HepG2 (cell line): ENCODE measurements at regions not wholly inside any gene's neighbourhood (a gene's known extent, or its start where the extent isn't known, plus 50 kb on each side); places are given as distances from the start of the nearest gene placed in this dataset.

Experiments
- ATAC-seq: fragments of 200-7000 bp; cut with Tn5 transposase; 3 replicates; pipeline ENCODE4 v1.9.1; 2020; ENCODE audit warnings: mild to moderate bottlenecking, moderate library complexity
- BruUV-seq: library from RNA; stranded (reverse); fragments of 400-500 nt; replicated peaks from 2 replicates; lab custom pipeline; 2021; lab: Mats Ljungman, UMichigan
- CTCF ChIA-PET: fragments of 300-600 bp; formaldehyde crosslinking; extraction: SDS; loops from one replicate; lab custom pipeline; 2021; ENCODE audit warnings: low total read pairs, inconsistent platforms, low intra/inter-chr PET ratio; lab: Yijun Ruan, JAX
- POLR2A ChIA-PET: fragments of 350-600 bp; sonication (Branson Sonifier 250); formaldehyde crosslinking; loops from one replicate; lab custom pipeline; 2020; ENCODE audit warnings: antibody characterized with exemption, inconsistent platforms; lab: Yijun Ruan, JAX
- DNase-seq: peaks from one replicate; pipeline ENCODE4 v3.0.0-alpha.2; 2015; ENCODE audit warnings: low spot score
- FAIRE-seq: peaks from 3 replicates; lab custom pipeline; 2011; peaks lifted over from hg19 to GRCh38; lab: Jason Lieb, UNC
- H2AFZ ChIP-seq: one replicate; pipeline ENCODE4 v1.6.1; 2011; ENCODE audit warnings: low read length, inconsistent platforms
- H3K27ac ChIP-seq: fragments of 300-600 bp; 3 replicates; pipeline ENCODE4 v1.8.0; 2011; ENCODE audit warnings: mixed run types, mild to moderate bottlenecking, mixed read lengths, low read length, inconsistent platforms; ENCODE audit not compliant: insufficient read depth; ENCODE audit errors: extremely low read length
- H3K27me3 ChIP-seq, 2 experiments: fragments of 200-600 bp in 1 of 2; 2 replicates in 1 of 2; 3 replicates in 1 of 2; pipeline versions ENCODE4 v1.6.0 to v1.8.0; 2011; ENCODE audit warnings: low read length in 2 of 2, mild to moderate bottlenecking in 2 of 2, moderate library complexity in 2 of 2, inconsistent platforms in 1 of 2; ENCODE audit not compliant: insufficient read depth in 2 of 2, control insufficient read depth in 1 of 2
- H3K36me3 ChIP-seq, 2 experiments: fragments of 200-600 bp in 1 of 2; replicated peaks in 1 of 2; 2 replicates in 1 of 2; 3 replicates in 1 of 2; pipeline versions ENCODE4 v1.5.1 to v1.8.0; 2011; ENCODE audit warnings: low read length in 2 of 2, inconsistent platforms in 1 of 2; ENCODE audit not compliant: insufficient read depth in 2 of 2, control insufficient read depth in 1 of 2
- H3K4me1 ChIP-seq: 2 replicates; pipeline ENCODE4 v1.5.1; 2012; ENCODE audit warnings: low read length, inconsistent platforms; ENCODE audit not compliant: insufficient read depth
- H3K4me2 ChIP-seq: 2 replicates; pipeline ENCODE4 v1.6.0; 2011; ENCODE audit warnings: low read depth, low read length, inconsistent platforms
- H3K4me3 ChIP-seq, 3 experiments: fragments of 200-600 bp in 1 of 3; sonication (generic), shearing (Covaris generic) in 1 of 3; replicated peaks in 1 of 3; 2 replicates each; pipeline ENCODE4 v1.5.1; 2011 to 2016; ENCODE audit warnings: low read length in 3 of 3, inconsistent platforms in 2 of 3, low read depth in 2 of 3, mild to moderate bottlenecking in 2 of 3, control low read depth in 1 of 3, mixed read lengths in 1 of 3; ENCODE audit not compliant: insufficient read depth in 1 of 3
- H3K79me2 ChIP-seq: one replicate; pipeline ENCODE4 v1.6.1; 2011; ENCODE audit warnings: low read length, inconsistent platforms; ENCODE audit not compliant: insufficient read depth
- H3K9ac ChIP-seq: 2 replicates; pipeline ENCODE4 v1.6.0; 2011; ENCODE audit warnings: mild to moderate bottlenecking, low read depth, low read length, inconsistent platforms; ENCODE audit not compliant: insufficient read depth
- H3K9me3 ChIP-seq: 2 replicates; pipeline ENCODE4 v1.5.1; 2012; ENCODE audit warnings: mild to moderate bottlenecking, low read length
- H4K20me1 ChIP-seq: 2 replicates; pipeline ENCODE4 v1.6.0; 2011; ENCODE audit warnings: inconsistent platforms, mild to moderate bottlenecking, low read length, moderate library complexity; ENCODE audit not compliant: insufficient read depth
- KLF12 ChIP-seq: sonication (generic); formaldehyde crosslinking; IDR thresholded peaks from 2 replicates; pipeline ENCODE4 v1.4.0; 2020; ENCODE audit warnings: missing genetic modification reagents, borderline replicate concordance
- KLF15 ChIP-seq: sonication (generic); formaldehyde crosslinking; IDR thresholded peaks from 2 replicates; pipeline ENCODE4 v1.8.1; 2023; ENCODE audit warnings: borderline replicate concordance, mild to moderate bottlenecking, inconsistent platforms, missing genetic modification reagents, mixed read lengths
- KLF9 ChIP-seq: IDR thresholded peaks from 2 replicates; pipeline ENCODE4 v1.6.1; 2016; ENCODE audit warnings: low read depth
- KMT2A ChIP-seq: sonication (generic); formaldehyde crosslinking; IDR thresholded peaks from 2 replicates; pipeline ENCODE4 v1.4.0; 2020; ENCODE audit warnings: missing genetic modification reagents
- MIER2 ChIP-seq: IDR thresholded peaks from 2 replicates; pipeline ENCODE4 v1.6.1; 2016; ENCODE audit warnings: missing biosample characterization, missing genetic modification reagents
- SAFB2 ChIP-seq: sonication (generic); formaldehyde crosslinking; IDR thresholded peaks from 2 replicates; pipeline ENCODE4 v1.5.1; 2020; ENCODE audit warnings: missing genetic modification reagents, low read depth, mild to moderate bottlenecking, borderline replicate concordance
- SALL2 ChIP-seq: sonication (generic); formaldehyde crosslinking; IDR thresholded peaks from 2 replicates; pipeline ENCODE4 v1.8.1; 2023; ENCODE audit warnings: mild to moderate bottlenecking, missing genetic modification reagents, inconsistent platforms
- SIN3A ChIP-seq: IDR thresholded peaks from 2 replicates; pipeline ENCODE4 v1.6.1; 2011; ENCODE audit warnings: low read depth, mild to moderate bottlenecking, control low read depth, low read length, borderline replicate concordance
- SOX6 ChIP-seq, 2 experiments: fragments of 450-650 bp in 1 of 2; sonication (generic) in 1 of 2; formaldehyde crosslinking in 1 of 2; IDR thresholded peaks; 2 replicates each; pipeline versions ENCODE4 v1.4.0 to v1.6.1; 2017 to 2020; ENCODE audit warnings: antibody characterized with exemption in 1 of 2, mild to moderate bottlenecking in 1 of 2, missing genetic modification reagents in 1 of 2
- SRF ChIP-seq: IDR thresholded peaks from 2 replicates; pipeline ENCODE4 v1.6.1; 2011; ENCODE audit warnings: mild to moderate bottlenecking, low read depth, low read length, moderate library complexity
- SRSF9 ChIP-seq: fragments of 200-400 bp; formaldehyde crosslinking; IDR thresholded peaks from 2 replicates; pipeline ENCODE4 v1.6.1; 2018; ENCODE audit warnings: borderline replicate concordance, mild to moderate bottlenecking, low read depth, low read length; ENCODE audit not compliant: insufficient read depth, poor library complexity, severe bottlenecking
- TARDBP ChIP-seq: sonication (generic); formaldehyde crosslinking; IDR thresholded peaks from 2 replicates; pipeline ENCODE4 v1.8.0; 2022; ENCODE audit warnings: mild to moderate bottlenecking, missing genetic modification reagents
- ZFP1 ChIP-seq: IDR thresholded peaks from 2 replicates; pipeline ENCODE4 v1.6.1; 2016
- ZFY ChIP-seq: sonication (generic); formaldehyde crosslinking; IDR thresholded peaks from 2 replicates; pipeline ENCODE4 v1.4.0; 2020; ENCODE audit warnings: missing genetic modification reagents
- ZNF282 ChIP-seq: fragments of 450-650 bp; IDR thresholded peaks from 2 replicates; pipeline ENCODE4 v1.6.1; 2018; ENCODE audit not compliant: partially characterized antibody
- ZNF589 ChIP-seq: sonication (generic); formaldehyde crosslinking; conservative IDR thresholded peaks from 2 replicates; pipeline ENCODE4 v1.8.0; 2022; ENCODE audit warnings: mild to moderate bottlenecking, moderate library complexity, missing genetic modification reagents
- ZNF737 ChIP-seq: sonication (generic); formaldehyde crosslinking; IDR thresholded peaks from 2 replicates; pipeline ENCODE4 v1.5.0; 2020; ENCODE audit warnings: missing genetic modification reagents, mild to moderate bottlenecking, borderline replicate concordance
- ZNF841 ChIP-seq: sonication (generic); formaldehyde crosslinking; IDR thresholded peaks from 2 replicates; pipeline ENCODE4 v1.8.1; 2023; ENCODE audit warnings: missing genetic modification reagents, borderline replicate concordance
- WGBS: methylation state at CpG from one replicate; pipeline ENCODE4 v1.1.6; 2017; ENCODE audit warnings: low lambda C conversion rate; 5-methylcytosine and 5-hydroxymethylcytosine counted together
- in situ Hi-C: cut with HindIII; loops from 2 replicates; pipeline ENCODE4 v1.10.0; 2017; ENCODE audit warnings: low pct_unique_long_range_greater_than_20kb; ENCODE audit not compliant: extremely low pct_ligation_motif_present
- intact Hi-C: fragments of 100-400 bp; cut with micrococcal nuclease; formaldehyde crosslinking; loops from one replicate; pipeline ENCODE4 v1.10.0; 2022; ENCODE audit not compliant: unreplicated experiment
- TF ChIP-seq, protein P1 (sequence below): sonication (generic); formaldehyde crosslinking; IDR thresholded peaks from 2 replicates; pipeline ENCODE4 v1.4.0; 2020; ENCODE audit warnings: missing genetic modification reagents; ENCODE audit errors: not compliant biosample characterization
- TF ChIP-seq, protein P2 (sequence below): sonication (generic); formaldehyde crosslinking; IDR thresholded peaks from 2 replicates; pipeline ENCODE4 v1.5.1; 2020; ENCODE audit warnings: missing genetic modification reagents, mild to moderate bottlenecking, borderline replicate concordance

DNA sequence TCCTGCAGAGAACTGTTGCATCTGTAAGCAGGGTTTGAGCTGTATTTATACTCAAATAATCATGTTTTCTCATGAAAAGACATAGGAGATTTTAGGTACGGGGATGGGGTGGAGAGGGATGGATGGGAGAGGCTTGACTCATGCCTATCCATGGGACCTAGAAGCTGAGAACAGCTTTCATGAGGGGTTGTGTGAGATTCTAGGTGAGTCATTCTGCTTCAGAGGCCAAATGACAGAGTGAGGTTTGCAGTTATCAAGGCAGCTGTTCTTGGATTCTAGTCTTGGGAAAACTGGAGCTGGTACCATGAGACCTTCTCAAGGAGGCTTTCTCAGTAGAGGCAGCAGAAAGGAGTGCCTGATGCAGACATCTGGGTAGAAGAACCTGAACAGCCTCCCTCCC lies 746.9 kb downstream of the TYW1 start (continued):
- no peak for TF ChIP-seq SRSF9
- TF ChIP-seq KLF9 (CRISPR knock-in tag): no peak
- TF ChIP-seq SRF: no peak
- TF ChIP-seq SALL2: no peak
- TF ChIP-seq ZNF737 (CRISPR knock-in tag): no peak
- TF ChIP-seq SOX6 (IDR thresholded peaks at IDR 0.05): no peak
- no peak for TF ChIP-seq SOX6 (CRISPR knock-in tag; IDR thresholded peaks at IDR 0.05)
- no peak for TF ChIP-seq ZNF841
- no peak for TF ChIP-seq ZNF589 (CRISPR knock-in tag)
- no peak for TF ChIP-seq KLF12 (CRISPR knock-in tag)

DNA sequence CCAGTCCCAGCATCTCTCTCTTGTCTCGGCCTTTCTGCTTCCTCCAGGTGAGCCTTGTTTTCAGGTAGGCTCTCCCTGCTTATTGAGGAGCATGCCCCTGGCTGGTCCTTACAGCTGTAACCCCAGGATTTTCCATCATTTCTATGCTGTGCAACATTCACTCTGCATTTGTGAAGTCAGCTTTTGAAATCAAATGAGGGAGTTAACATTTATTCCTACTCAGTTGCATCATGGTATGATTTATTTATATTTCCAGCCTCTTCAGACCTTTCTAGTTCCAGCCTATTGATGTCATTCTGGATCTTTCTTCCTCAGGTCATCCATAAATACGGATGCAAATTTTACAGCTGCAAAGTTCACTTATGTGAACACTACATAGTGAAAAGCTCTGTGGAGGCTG lies 755.6 kb downstream of the TYW1 start:
- Histone ChIP-seq H4K20me1 (no peaks in the 10 kb centered on the region), H3K4me3 (no peak overlapping the region), H3K79me2 (no peaks in the 10 kb centered on the region), H3K27ac (no peak overlapping the region), H3K4me1 (peaks cover 20% of the 10 kb centered on the region), H3K9ac (no peak overlapping the region), H2AFZ (no peak overlapping the region), H3K36me3 (no peaks in the 10 kb centered on the region), H3K9me3 (no peaks in the 10 kb centered on the region), H3K27me3 (no peaks in the 10 kb centered on the region), H3K4me2 (no peak overlapping the region)
- intact Hi-C loops: no loop called here
- WGBS: 7% methylated on average over 2 of the region's 2 CpGs
- in situ Hi-C loops: no loop called here
- no peak for FAIRE-seq
- ChIA-PET POLR2A (no interaction called here), CTCF (no interaction called here)
- no TSS peak for BruUV-seq
- no peak for TF ChIP-seq SAFB2 (CRISPR knock-in tag)
- no peak for TF ChIP-seq ZFP1 (CRISPR knock-in tag)
- no peak for TF ChIP-seq KMT2A (CRISPR knock-in tag)
- TF ChIP-seq, protein P1, sequence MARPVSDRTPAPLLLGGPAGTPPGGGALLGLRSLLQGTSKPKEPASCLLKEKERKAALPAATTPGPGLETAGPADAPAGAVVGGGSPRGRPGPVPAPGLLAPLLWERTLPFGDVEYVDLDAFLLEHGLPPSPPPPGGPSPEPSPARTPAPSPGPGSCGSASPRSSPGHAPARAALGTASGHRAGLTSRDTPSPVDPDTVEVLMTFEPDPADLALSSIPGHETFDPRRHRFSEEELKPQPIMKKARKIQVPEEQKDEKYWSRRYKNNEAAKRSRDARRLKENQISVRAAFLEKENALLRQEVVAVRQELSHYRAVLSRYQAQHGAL (CRISPR knock-in tag): no peak
- TF ChIP-seq KLF15 (CRISPR knock-in tag): no peak
- TF ChIP-seq TARDBP (CRISPR knock-in tag): no peak
- no peak for TF ChIP-seq SIN3A
- no peak for TF ChIP-seq ZFY (CRISPR knock-in tag)
- no peak for TF ChIP-seq MIER2
- TF ChIP-seq ZNF282: no peak
- TF ChIP-seq, protein P2, sequence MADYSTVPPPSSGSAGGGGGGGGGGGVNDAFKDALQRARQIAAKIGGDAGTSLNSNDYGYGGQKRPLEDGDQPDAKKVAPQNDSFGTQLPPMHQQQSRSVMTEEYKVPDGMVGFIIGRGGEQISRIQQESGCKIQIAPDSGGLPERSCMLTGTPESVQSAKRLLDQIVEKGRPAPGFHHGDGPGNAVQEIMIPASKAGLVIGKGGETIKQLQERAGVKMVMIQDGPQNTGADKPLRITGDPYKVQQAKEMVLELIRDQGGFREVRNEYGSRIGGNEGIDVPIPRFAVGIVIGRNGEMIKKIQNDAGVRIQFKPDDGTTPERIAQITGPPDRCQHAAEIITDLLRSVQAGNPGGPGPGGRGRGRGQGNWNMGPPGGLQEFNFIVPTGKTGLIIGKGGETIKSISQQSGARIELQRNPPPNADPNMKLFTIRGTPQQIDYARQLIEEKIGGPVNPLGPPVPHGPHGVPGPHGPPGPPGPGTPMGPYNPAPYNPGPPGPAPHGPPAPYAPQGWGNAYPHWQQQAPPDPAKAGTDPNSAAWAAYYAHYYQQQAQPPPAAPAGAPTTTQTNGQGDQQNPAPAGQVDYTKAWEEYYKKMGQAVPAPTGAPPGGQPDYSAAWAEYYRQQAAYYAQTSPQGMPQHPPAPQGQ (CRISPR knock-in tag): no peak
- DNase-seq: no peak
- no peak for ATAC-seq
